Mucosa of rectum (tissue), 2 donors: ENCODE measurements at regions not wholly inside any gene's neighbourhood (a gene's known extent, or its start where the extent isn't known, plus 50 kb on each side); places are given as distances from the start of the nearest gene placed in this dataset.

Experiments
- H3K27ac ChIP-seq, 2 donors: one replicate each; pipeline ENCODE4 v1.7.0; 2013; ENCODE audit warnings: inconsistent platforms in 2 of 2, low read depth in 2 of 2, low read length in 2 of 2
- H3K27me3 ChIP-seq, 2 donors: one replicate each; pipeline ENCODE4 v1.7.0; 2013; ENCODE audit warnings: low read length in 2 of 2; ENCODE audit not compliant: control insufficient read depth in 2 of 2, insufficient read depth in 2 of 2
- H3K36me3 ChIP-seq, 2 donors: one replicate each; pipeline ENCODE4 v1.7.0; 2013; ENCODE audit warnings: low read length in 2 of 2; ENCODE audit not compliant: control insufficient read depth in 2 of 2, insufficient read depth in 2 of 2
- H3K4me1 ChIP-seq, 2 donors: one replicate each; pipeline ENCODE4 v1.7.0; 2013; ENCODE audit warnings: low read length in 2 of 2, mild to moderate bottlenecking in 1 of 2; ENCODE audit not compliant: control insufficient read depth in 2 of 2, insufficient read depth in 2 of 2
- H3K4me3 ChIP-seq, 2 donors: one replicate each; pipeline ENCODE4 v1.7.0; 2013; ENCODE audit warnings: low read length in 2 of 2
- H3K9ac ChIP-seq, 2 donors: one replicate each; pipeline ENCODE4 v1.7.0; 2013; ENCODE audit warnings: low read length in 2 of 2, low read depth in 1 of 2, mild to moderate bottlenecking in 1 of 2
- H3K9me3 ChIP-seq, 2 donors: one replicate each; pipeline ENCODE4 v1.7.0; 2013; ENCODE audit warnings: low read length in 2 of 2; ENCODE audit not compliant: control insufficient read depth in 2 of 2
- donor health status: healthy.
- donor health status: Normal muscosa, but diverticular disease.

- Histone ChIP-seq H3K27ac (no peak overlapping the region), H3K9me3 (peaks cover 0 to 2% of the 10 kb centered on the region in 2 donors), H3K27me3 (peaks cover 0 to 2% of the 10 kb centered on the region in 2 donors), H3K4me3 (no peak overlapping the region), H3K4me1 (no peaks in the 10 kb centered on the region), H3K9ac (no peak overlapping the region), H3K36me3 (no peaks in the 10 kb centered on the region)
These were observed 659.4 kb downstream of the PCDH19 start for GRCh38 chrX:99750721-99751120.

- Histone ChIP-seq H3K36me3 (no peaks in the 10 kb centered on the region), H3K9ac (no peak overlapping the region), H3K4me1 (no peaks in the 10 kb centered on the region), H3K27ac (no peak overlapping the region), H3K9me3 (no peaks in the 10 kb centered on the region), H3K4me3 (no peak overlapping the region), H3K27me3 (peaks cover 0 to 2% of the 10 kb centered on the region in 2 donors)
These were observed 688.0 kb downstream of the PCDH19 start for GRCh38 chrX:99722094-99722493.

- H3K4me1 ChIP-seq = no peaks in the 10 kb centered on the region
- no peak overlapping the region for H3K4me3 ChIP-seq
- H3K9ac ChIP-seq = no peak overlapping the region
- peaks cover 0 to 2% of the 10 kb centered on the region in 2 donors for H3K27me3 ChIP-seq
- H3K36me3 ChIP-seq = no peaks in the 10 kb centered on the region
- no peak overlapping the region for H3K27ac ChIP-seq
- H3K9me3 ChIP-seq = no peaks in the 10 kb centered on the region
These were observed 690.9 kb downstream of the PCDH19 start for GRCh38 chrX:99719140-99719539.

GRCh38 chrX:99717716-99718115 is 692.4 kb downstream of the PCDH19 start:
- Histone ChIP-seq H3K27ac (no peak overlapping the region), H3K36me3 (no peaks in the 10 kb centered on the region), H3K9me3 (no peaks in the 10 kb centered on the region), H3K4me3 (no peak overlapping the region), H3K4me1 (no peaks in the 10 kb centered on the region), H3K9ac (no peak overlapping the region), H3K27me3 (peaks cover 0 to 2% of the 10 kb centered on the region in 2 donors)

GRCh38 chrX:99705701-99706100 is 704.4 kb downstream of the PCDH19 start:
- H3K4me1 ChIP-seq = no peaks in the 10 kb centered on the region
- no peak overlapping the region for H3K9ac ChIP-seq
- no peak overlapping the region for H3K27ac ChIP-seq
- no peak overlapping the region for H3K4me3 ChIP-seq
- no peaks in the 10 kb centered on the region for H3K9me3 ChIP-seq
- no peaks in the 10 kb centered on the region for H3K27me3 ChIP-seq
- no peaks in the 10 kb centered on the region for H3K36me3 ChIP-seq

GRCh38 chrX:99703473-99703872 is 706.6 kb downstream of the PCDH19 start:
- Histone ChIP-seq H3K9ac (no peak overlapping the region), H3K4me1 (no peaks in the 10 kb centered on the region), H3K27me3 (no peaks in the 10 kb centered on the region), H3K9me3 (no peaks in the 10 kb centered on the region), H3K27ac (no peak overlapping the region), H3K36me3 (no peaks in the 10 kb centered on the region), H3K4me3 (no peak overlapping the region)

GRCh38 chrX:99698451-99698850 is 711.6 kb downstream of the PCDH19 start:
- Histone ChIP-seq H3K27me3 (no peaks in the 10 kb centered on the region), H3K27ac (no peak overlapping the region), H3K4me1 (no peaks in the 10 kb centered on the region)

GRCh38 chrX:99663136-99663535 is 746.9 kb downstream of the PCDH19 start:
- Histone ChIP-seq H3K27me3 (no peaks in the 10 kb centered on the region), H3K27ac (no peak overlapping the region), H3K9me3 (no peaks in the 10 kb centered on the region), H3K9ac (no peak overlapping the region), H3K36me3 (no peaks in the 10 kb centered on the region), H3K4me1 (no peaks in the 10 kb centered on the region), H3K4me3 (no peak overlapping the region)

More at GRCh38 chrX:99698451-99698850, 711.6 kb downstream of the PCDH19 start:
- H3K4me3 ChIP-seq = no peak overlapping the region
- H3K9me3 ChIP-seq = no peaks in the 10 kb centered on the region
- H3K36me3 ChIP-seq = no peaks in the 10 kb centered on the region
- H3K9ac ChIP-seq = no peak overlapping the region

- H3K36me3 ChIP-seq = no peaks in the 10 kb centered on the region
- H3K27ac ChIP-seq = no peak overlapping the region
- no peaks in the 10 kb centered on the region for H3K27me3 ChIP-seq
- H3K9me3 ChIP-seq = no peaks in the 10 kb centered on the region
- H3K9ac ChIP-seq = no peak overlapping the region
- no peak overlapping the region for H3K4me3 ChIP-seq
- H3K4me1 ChIP-seq = no peaks in the 10 kb centered on the region
These were observed 755.9 kb downstream of the PCDH19 start for GRCh38 chrX:99654188-99654587.

- Histone ChIP-seq H3K27ac (no peak overlapping the region), H3K4me3 (no peak overlapping the region), H3K9ac (no peak overlapping the region), H3K36me3 (no peaks in the 10 kb centered on the region), H3K27me3 (no peaks in the 10 kb centered on the region), H3K9me3 (no peaks in the 10 kb centered on the region), H3K4me1 (no peaks in the 10 kb centered on the region)
These were observed 756.7 kb downstream of the PCDH19 start for GRCh38 chrX:99653352-99653751.

- Histone ChIP-seq H3K27me3 (no peaks in the 10 kb centered on the region), H3K36me3 (no peaks in the 10 kb centered on the region), H3K4me3 (no peak overlapping the region), H3K9ac (no peak overlapping the region), H3K9me3 (no peaks in the 10 kb centered on the region), H3K27ac (no peak overlapping the region), H3K4me1 (no peaks in the 10 kb centered on the region)
These were observed 797.0 kb downstream of the PCDH19 start for GRCh38 chrX:99613041-99613440.
